ENCODE measurements at regions not wholly inside any gene's neighbourhood (a gene's known extent, or its start where the extent isn't known, plus 50 kb on each side); places are given as distances from the start of the nearest gene placed in this dataset.

DNA sequence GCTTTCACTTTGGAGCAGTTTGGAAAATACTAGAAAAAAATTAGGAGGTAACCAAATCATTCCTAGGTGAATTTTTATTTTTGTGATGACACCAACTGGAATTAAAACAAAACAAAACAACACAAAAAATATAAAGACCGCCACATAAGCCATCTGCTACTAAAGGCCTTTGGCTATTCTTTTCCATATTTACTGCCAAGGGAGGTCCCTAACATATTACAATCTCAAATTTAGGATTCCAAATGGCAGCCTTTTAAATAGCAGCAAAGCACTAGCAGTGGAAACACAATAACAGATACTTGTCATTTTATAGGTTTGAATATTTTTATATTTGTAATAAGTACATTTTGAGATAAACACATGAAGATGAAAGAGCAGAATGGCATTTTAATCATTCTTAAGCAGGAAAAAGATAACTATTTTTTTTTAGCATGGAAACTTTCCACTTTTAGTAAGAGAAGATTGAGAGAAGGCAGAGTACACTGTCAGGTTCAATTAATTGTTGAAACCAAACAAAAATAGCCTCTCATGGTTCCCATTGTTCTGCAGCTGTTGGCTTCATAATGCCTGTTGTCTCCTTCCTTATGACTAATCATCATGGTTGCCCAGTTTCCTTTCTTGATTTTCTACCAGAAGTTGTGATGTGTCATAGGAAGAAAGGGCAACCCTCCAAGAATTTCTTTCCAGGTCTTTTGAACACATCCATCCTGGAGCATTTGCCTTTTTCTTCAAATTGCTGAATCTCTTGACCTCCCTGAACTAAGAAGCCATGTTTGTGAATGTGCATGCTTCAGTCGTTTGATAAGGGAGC, 219.0 kb upstream of the EMCN start:
- DNase-seq (ENCODE audit: low read depth in 3 of 3) = no peak

DNA sequence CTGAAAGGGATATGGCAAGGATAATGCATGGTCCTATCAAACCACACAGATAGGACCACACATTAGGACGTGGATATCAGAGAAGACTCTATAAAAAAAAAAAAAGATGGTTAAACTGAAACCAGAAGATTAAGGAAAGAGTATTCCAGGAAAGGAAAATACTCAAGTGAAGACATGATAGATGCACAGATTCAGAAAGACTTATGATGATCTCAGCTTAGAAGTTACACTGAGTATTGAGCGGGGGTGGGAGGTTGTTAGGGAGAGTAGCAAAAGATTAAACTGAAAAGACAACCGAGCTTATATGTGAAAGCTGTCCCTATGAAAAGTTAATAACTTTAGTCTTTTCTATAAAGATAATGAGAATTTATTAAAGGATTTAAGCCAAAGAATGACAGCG, 211.0 kb upstream of the EMCN start:
- DNase-seq (ENCODE audit: low read depth in 3 of 3) = no peak

DNA sequence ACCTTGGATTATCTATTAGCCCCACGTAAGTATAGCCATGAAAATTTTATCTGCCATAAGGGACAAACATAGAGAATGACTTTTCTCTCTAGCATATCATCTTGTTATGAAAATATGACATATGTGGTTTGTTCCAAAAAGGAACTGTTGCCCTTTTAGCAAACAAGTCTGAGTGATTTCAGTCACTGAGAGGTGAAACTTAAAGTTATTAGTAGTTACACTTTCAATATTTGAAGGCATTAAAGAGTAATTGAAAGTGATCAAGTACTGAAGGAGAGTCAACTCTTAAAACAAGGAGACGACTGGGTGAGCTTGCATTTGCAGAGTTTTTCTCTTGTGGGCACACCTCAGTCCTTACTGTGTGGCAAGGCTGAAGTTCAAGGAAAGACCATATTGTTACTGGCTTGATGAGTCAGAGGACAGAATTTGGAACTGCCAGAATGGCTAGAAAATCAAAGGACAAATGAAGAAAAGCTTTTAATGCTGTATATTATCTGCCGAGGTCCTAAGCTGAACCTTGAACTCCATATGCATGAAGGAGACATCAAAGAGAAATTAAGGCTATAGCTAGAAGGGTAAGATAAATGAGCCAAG, 205.1 kb upstream of the EMCN start:
- no peak for DNase-seq (ENCODE audit: low read depth in 3 of 3)

DNA sequence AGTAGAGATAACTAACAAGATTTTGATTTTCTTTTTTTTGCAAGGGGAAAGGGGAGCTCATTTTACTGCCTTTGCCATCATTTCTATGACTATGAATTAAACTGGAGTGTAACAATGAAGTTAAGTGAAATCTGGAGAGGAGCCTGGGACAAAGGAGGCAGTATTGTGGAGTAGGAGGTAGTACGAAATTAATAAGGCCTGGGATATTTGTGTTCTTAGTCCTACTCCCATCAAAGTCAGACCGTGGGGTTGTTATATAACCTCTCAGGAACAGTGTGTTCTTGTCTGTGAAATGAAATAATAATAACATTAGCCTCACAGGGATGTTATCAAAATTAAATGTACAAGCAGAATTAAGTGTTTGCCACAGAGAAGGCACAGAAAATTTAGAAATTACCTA, 204.3 kb upstream of the EMCN start:
- no peak for DNase-seq (ENCODE audit: low read depth in 3 of 3)

DNA sequence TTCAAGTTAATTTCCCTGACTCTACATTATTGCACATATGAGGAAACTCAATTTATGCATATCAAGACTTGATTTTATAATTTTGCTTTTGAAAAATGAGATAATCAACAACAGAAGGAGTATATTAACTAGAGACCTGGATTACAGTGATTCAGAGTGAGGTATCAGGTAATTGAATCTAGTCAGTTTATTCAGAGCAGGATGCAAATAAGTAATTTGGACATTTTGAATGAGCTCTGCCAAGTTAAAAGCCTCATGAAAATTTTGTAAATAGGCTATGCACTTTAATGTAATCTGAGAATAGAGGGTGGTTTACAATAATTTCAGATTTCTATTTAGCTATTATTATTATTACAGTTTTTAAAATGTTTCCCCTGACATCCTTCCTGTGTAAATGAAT, 203.7 kb upstream of the EMCN start:
- DNase-seq (ENCODE audit: low read depth in 3 of 3) = no peak

DNA sequence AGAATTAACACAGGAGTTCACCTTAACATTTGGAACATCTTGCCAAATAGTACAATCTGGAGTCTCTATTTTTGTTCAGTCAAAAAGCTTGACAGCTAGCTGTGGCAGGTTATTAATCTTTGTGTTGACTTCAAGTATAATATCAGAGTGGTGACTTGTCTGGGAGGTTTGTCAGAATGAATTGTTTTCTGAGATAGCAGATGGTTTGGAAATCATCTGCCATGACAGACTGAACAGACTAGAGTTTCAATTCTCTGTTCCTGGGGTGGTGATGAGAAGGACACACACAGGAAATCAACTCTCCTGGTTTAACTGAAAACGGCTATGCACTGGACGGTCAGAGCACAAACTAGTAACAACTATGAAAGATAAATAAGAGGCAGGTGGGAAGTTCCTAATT, 203.3 kb upstream of the EMCN start:
- no peak for DNase-seq (ENCODE audit: low read depth in 3 of 3)

DNA sequence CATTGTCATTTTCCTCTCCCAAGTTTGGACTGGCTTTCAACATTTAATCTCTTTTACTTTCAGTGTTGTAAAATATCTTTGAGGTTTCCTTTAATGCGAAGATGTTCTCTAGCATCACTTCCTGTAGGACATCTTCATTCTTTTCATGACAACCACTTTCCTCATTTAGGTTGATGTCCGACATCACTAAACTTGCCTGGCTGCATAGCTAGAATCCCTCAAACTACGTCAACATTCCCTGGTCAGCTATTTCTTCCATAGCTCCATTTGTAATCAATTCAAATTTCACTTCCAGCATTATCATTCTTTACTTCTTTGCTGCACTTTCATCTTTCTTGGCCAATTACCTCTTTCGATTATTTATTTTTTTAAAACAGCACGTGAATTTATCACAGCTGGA, 198.6 kb upstream of the EMCN start:
- no peak for DNase-seq (ENCODE audit: low read depth in 3 of 3)

DNA sequence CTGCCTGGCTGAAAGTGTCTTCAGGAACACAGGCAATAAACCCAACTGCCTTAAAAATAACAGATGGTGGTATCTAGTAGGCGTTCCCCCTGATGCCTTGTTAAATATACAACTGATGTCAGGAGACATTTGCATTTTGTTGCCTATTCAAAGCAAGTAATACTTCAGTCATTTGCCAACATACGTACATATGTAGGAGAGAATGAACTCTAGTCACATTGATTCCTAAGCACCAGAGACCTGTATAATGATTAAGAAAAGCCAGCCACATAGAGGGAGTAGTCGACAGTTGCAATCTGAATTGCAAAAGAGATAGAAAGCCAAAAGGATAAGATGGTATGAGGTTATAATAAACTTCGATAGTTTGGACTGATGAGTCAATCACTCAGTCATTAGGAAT, 191.0 kb upstream of the EMCN start:
- DNase-seq (ENCODE audit: low read depth in 3 of 3) = no peak

DNA sequence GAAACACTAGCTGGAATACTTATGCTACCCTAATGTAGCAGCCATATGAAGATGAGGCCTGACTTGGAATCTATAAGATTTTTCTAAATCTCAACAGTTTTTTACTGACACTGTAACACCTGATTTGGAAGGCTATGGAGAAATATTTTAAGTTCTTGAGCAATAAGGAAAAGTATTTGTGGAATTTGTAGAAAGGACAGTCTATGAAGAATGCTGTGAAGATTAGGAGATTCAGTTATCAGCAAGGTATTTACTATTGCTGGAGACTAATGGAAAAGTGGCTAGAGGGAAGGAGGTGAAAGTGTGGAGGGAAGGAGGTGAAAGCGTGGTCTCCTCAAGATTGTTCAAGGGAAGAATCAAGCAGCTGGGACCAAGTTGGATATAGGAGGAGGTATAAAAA, 190.0 kb upstream of the EMCN start:
- DNase-seq (ENCODE audit: low read depth in 3 of 3) = no peak

DNA sequence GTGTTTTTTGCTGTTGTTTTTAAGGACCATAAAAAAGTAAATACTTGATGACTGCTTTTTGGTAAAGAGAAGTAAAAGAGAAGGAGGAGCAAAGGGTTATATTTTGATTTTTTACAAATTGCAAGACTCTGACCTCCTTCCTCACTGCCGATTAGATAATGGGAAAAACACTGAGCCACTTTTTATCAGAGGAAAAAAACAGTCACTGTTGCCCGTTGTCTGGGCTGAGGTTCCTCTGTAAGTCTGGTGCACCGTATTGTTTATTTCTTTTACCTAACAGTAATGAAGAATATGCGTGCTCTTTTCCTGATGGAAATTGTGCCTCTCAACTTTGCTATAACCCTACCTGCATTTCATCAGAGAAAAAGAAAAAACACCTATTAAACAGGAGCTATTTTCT, 178.7 kb upstream of the EMCN start:
- DNase-seq (ENCODE audit: low read depth in 3 of 3) = no peak

DNA sequence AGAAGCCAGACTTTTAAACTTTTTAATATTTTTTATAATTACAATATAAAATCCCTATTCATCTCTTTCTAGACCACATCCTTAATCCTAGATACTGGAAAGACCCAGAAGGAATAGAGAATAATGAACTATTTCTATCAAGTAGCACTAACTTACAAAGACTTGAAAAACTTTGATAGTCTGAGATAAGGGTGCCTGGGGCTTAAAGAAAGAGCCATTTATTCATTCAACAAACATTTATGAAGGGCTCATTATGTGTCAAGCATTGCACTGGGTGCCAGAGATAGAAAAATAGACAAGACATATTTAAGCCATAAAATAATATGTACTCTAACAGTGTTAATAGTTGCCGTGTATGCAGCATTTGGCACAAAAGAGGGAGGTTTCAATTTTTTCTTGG, 178.0 kb upstream of the EMCN start:
- no peak for DNase-seq (ENCODE audit: low read depth in 3 of 3)

DNA sequence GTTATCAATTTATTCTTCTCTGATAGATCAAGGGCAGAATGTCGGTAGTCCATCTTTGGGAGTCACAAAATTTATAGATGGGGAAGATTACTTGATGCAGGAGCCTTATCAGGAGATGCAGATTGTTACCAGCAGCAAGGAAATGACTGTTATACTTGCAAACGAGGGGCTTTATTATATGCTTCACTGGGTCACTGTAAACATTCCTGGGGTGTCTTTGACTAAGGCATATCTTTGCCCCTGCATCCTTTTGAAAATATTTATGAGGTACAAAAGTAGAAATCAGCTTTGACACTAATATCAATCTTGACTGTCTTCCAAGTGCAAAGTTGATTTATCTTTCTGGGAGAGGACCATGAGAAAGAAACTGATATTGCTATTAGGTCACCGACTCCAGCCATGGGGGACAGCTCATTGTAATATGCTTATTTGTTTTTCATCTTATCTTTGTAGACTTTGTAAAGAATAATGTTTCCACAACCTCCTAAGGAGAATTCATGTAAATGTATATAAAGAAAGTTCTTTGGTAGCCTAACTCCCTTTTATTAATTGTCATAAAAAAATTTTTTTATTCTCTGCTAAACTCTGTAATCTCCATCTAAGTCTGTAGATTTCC, 177.3 kb upstream of the EMCN start:
- no peak for DNase-seq (ENCODE audit: low read depth in 3 of 3)

DNA sequence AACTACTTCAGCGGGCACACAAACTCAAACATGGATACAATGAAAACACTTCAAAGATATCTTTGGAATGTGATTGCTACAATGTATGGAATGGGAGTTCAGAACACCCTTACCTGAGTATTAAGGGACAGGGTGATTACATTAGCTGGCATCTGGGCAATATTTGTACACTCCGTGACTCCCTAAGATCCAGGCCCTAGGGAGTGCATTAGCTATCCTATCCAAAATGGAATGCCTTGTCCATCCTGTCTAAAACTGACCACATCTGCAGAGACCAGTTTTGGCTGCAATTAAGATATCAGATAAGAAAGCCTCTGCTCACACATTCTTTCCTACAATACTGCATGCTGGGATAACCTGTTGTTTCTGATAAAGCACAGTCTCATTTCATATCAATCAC, 176.6 kb upstream of the EMCN start:
- DNase-seq (ENCODE audit: low read depth in 3 of 3) = no peak

DNA sequence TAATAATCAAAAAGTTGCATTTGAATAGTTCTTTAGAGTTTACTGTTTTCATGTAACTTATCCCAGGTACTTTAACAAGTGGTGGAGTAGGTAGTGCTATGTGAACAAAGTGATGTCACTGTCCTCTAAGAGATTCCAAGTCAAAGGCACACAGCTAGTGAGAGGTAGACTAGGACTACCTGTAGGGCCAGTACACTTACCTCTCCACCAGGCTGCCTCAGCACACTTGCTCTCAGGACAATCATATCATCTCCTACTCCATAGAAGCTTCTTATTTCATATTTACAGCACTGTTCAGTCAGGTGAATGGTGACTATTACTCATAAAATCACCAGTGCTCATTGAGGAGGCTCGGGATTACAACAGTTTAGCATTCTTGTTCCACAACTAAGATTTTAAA, 173.0 kb upstream of the EMCN start:
- DNase-seq (ENCODE audit: low read depth in 3 of 3) = no peak

DNA sequence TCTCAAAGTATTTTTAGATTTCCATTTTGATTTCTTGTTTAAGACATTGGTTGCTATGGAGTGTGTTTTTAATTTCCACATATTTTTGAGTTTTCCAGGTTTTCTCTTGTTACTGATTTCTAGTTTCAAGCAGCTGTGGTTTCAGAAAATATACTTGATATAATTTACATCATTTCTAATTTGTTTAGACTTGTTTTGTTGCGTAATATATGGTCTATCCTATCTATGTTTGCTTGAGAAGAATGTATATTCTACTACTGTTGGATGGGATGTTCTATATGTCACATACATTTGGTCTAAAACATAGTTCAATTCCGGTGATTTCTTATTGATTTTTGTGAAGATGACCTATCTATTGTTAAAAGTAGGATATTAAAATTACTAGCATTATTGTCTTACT, 170.5 kb upstream of the EMCN start:
- no peak for DNase-seq (ENCODE audit: low read depth in 3 of 3)

DNA sequence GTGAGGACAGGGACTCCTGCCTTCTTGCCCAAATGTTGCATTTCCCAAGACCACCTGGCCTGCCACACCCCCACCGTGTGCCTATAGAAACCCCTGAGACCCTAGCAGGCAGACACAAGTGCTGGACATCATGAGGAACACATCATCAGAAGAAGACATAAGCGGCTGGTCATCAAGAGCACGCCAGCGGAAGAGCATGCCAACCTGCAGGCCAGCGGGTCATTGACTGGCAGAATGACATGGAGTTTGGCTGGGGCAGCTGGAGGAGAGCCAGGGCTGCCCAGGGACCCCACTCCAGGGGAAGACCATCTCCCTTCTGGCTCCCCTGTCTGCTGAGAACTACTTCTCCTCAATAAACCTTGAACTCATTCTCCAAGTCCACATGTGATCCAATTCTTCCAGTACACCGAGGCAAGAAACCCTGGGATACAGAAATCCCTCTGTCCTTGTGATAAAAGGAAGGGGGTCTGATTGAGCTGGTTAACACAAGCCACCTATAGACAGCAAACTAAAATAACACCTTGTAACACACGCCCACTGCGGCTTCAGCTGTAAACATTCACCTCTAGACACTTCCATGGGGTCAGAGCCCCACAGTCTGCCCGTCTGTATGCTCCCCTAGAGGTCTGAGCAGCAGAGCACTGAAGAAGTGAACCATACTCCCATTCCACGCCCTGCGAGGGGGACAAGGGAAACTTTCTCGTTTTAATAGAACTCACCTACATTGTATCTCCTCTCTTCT, 164.8 kb upstream of the EMCN start:
- DNase-seq (ENCODE audit: low read depth in 3 of 3) = no peak

DNA sequence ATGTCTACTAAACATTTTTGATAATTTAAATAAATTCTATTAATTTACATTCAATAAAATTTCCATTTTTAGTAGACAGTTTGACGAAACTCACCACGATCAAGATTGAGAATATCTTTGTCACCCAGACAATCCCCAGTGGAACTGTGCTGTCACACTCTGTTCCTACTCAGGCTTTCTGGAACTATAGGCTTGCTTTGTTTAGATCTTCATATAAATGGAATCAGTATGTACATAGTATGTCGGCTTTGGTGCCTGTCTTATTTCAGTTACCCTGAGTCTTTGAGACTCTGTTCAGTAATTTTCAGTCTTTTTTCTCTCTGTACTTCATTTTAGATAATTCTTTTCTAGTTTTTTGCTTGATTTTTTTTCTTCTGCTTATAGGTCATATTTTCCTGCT, 163.5 kb upstream of the EMCN start:
- DNase-seq (ENCODE audit: low read depth in 3 of 3) = no peak

DNA sequence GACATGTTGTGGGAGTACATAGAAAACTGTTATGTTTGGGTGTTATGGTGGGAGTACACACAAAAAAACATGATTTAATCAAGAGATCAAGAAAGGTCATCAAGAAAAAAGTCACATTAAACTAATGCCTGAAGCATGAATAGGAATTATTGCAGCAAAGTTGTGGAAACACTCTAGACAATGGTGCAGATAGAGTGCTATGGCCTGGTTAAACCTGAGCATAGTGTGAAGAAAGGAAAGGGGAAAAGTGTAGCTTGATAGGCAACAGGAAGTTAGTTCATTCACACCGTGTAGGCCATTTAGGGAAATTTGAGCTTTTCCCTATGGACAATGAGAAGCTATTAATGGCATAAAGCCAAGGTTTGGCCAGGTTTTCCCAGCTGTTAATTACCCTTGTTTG, 162.1 kb upstream of the EMCN start:
- no peak for DNase-seq (ENCODE audit: low read depth in 3 of 3)

DNA sequence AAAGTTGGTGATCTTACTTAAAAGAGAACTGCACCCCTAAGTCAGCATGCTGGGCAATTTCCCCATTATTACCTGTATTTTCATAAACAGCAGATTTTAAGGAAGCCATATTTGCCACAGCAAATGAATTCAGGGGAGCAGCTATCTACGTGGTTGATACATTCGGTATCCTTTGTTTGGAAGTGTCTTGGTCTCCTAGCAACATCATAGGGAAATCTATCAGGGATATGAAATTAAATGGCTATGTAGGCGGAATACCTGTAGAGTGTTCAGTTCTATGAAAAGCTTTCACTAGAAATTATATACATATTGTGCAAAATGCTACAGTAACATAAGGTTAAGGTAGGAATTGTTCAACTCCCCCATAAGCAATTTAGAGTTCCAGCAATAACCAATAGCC, 157.2 kb upstream of the EMCN start:
- DNase-seq (ENCODE audit: low read depth in 3 of 3) = no peak

DNA sequence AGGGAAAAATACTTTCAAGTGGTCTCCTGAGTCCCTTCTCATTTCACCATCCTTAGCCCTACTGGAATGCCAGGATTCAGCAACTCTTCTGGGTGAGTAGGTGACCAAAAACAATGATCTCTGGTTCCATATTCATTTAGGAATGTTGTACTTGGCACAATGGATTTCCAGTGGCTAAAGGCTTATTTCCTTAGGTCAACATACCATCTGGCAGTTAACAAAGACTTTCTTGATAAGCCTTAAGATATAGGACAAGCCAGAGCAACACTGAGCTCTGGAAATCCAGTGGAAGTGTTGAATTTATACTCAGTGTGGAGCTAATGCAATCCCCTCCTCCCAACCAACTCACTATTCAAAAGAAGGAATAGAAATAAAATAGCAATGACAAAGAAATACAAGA, 139.4 kb upstream of the EMCN start:
- no peak for DNase-seq (ENCODE audit: low read depth in 3 of 3)

DNA sequence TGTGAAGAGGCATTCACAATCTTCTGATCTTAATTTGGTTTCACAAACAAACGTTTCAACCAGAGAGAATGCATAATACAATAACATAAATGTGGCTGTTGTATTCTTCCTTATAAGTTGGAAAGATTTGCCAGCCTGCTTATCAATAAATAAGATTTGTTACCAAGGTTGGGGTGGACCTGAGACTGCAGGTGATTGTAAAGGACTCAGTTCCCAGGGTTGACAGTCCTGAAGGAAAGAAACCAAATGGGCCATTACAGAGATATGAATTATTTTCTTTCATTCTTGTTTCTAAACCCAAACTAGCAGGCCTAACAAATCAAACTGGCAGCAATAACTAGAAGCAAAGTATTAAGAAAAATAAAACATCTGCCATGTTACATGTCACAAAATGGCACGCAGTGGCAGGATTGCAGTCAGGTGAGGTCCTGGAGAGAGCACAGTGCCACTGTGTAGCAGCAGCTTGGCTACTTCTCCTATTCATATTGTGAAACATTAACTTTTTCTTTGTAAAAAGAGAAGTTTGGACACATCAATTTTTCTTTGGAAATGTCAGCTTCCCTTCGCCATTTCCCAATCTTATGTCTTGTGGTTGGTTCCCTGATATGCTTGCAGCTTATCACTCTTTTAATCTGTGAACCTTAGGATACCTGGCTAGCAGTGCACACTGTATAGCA, 133.8 kb upstream of the EMCN start:
- DNase-seq (ENCODE audit: low read depth in 3 of 3) = no peak

DNA sequence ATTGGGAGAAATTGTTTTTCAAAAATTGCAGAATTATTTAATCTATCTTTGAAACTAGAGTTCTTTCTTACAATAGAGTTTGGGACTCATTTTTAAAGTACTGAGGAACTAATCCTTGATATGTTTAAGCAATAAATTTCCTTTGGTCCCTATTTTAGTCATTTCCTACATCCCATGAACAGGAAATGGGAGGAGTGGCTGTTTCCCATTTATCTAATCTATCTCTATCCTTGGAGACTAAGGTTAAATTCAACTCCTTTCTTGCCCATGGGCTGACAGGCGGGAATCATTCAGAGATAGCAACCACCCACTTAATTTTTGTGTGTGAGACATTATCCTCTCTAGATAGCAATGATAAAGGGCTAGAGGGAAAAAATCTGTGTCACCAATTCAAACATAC, 131.6 kb upstream of the EMCN start:
- DNase-seq (ENCODE audit: low read depth in 3 of 3) = no peak
